Activated T-cell treated with anti-CD3 and anti-CD28 coated beads, Interleukin-2, amount 50 U/mL, for 24 hours (primary cell): ENCODE measurements at regions not wholly inside any gene's neighbourhood (a gene's known extent, or its start where the extent isn't known, plus 50 kb on each side); places are given as distances from the start of the nearest gene placed in this dataset.
"Not testable (repeated sequence)": the region's sequence is repeated elsewhere in the genome, so short reads cannot be mapped to it uniquely, and the experiment has no call there.

Experiments
- DNase-seq: peaks from one replicate; pipeline ENCODE4 v3.0.0-alpha.2; 2020
- H3K27ac Mint-ChIP-seq: 2 replicates; pipeline ENCODE4 v1.8.0; 2020; ENCODE audit warnings: mild to moderate bottlenecking, mixed read lengths
- H3K27me3 Mint-ChIP-seq: 2 replicates; pipeline ENCODE4 v1.8.0; 2020; ENCODE audit warnings: mixed read lengths
- H3K36me3 Mint-ChIP-seq: 2 replicates; pipeline ENCODE4 v1.8.0; 2020; ENCODE audit warnings: low read depth, mixed read lengths
- H3K4me1 Mint-ChIP-seq: 2 replicates; pipeline ENCODE4 v1.8.0; 2020; ENCODE audit warnings: low read depth, mixed read lengths
- H3K4me3 Mint-ChIP-seq: 2 replicates; pipeline ENCODE4 v1.8.0; 2020; ENCODE audit warnings: mild to moderate bottlenecking, moderate library complexity, mixed read lengths
- H3K9me3 Mint-ChIP-seq: 2 replicates; pipeline ENCODE4 v1.8.0; 2020; ENCODE audit warnings: mixed read lengths

GRCh38 chr18:60075477-60075876 is 175.7 kb downstream of the PMAIP1 start:
- Mint-ChIP-seq H3K9me3 (peaks cover 14% of the 10 kb centered on the region), H3K4me3 (no peak overlapping the region), H3K4me1 (no peaks in the 10 kb centered on the region), H3K27ac (no peak overlapping the region), H3K27me3 (peaks cover 3% of the 10 kb centered on the region), H3K36me3 (no peaks in the 10 kb centered on the region)
- DNase-seq: no peak

DNA sequence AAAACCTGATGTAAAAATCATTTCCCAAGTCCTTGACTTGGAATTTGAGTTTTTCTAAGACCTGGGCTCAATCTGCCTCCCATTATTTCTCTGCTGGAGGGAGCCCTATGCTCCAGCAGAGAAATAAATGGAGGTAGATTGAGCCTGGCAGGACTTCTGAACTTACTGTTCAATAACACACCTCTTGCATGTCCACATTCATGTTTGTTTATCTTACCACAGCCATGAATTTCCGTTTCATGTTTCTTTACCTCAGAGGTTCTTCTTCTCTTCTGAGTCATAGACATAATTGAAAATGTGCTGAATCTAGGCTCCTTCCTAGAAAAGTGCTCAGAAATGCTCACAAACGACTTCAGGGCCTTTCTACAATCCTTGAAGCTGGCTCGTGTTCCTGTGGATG is 170.8 kb downstream of the PMAIP1 start:
- H3K4me3 Mint-ChIP-seq: no peak overlapping the region

DNA sequence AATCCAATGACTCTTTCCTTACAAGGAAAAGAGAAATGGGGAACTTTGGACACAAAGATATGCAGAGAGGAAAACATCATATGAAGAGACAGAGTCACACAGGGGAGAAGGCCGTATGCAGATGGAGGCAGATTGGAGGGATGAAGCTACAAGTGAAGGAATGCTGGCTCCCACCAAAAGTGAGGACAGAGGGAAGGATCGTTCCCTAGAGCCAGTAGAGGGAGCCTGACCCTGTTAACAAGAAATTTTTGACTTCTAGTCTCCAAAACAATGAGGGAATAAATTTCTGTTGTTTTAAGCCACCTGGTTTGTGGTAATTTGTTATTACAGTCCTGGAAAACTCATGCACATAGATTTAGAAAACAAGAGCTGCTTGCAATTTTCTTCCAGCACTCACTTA is 169.3 kb downstream of the PMAIP1 start:
- Mint-ChIP-seq H3K9me3 (no peaks in the 10 kb centered on the region), H3K4me1 (no peaks in the 10 kb centered on the region), H3K4me3 (no peak overlapping the region), H3K27ac (no peak overlapping the region), H3K36me3 (no peaks in the 10 kb centered on the region), H3K27me3 (no peaks in the 10 kb centered on the region)
- no peak for DNase-seq

More for the DNA sequence above, 170.8 kb downstream of the PMAIP1 start:
- no peaks in the 10 kb centered on the region for H3K4me1 Mint-ChIP-seq
- no peak overlapping the region for H3K27ac Mint-ChIP-seq
- DNase-seq: no peak
- no peaks in the 10 kb centered on the region for H3K36me3 Mint-ChIP-seq
- no peaks in the 10 kb centered on the region for H3K27me3 Mint-ChIP-seq
- peaks cover under 1% of the 10 kb centered on the region for H3K9me3 Mint-ChIP-seq

DNA sequence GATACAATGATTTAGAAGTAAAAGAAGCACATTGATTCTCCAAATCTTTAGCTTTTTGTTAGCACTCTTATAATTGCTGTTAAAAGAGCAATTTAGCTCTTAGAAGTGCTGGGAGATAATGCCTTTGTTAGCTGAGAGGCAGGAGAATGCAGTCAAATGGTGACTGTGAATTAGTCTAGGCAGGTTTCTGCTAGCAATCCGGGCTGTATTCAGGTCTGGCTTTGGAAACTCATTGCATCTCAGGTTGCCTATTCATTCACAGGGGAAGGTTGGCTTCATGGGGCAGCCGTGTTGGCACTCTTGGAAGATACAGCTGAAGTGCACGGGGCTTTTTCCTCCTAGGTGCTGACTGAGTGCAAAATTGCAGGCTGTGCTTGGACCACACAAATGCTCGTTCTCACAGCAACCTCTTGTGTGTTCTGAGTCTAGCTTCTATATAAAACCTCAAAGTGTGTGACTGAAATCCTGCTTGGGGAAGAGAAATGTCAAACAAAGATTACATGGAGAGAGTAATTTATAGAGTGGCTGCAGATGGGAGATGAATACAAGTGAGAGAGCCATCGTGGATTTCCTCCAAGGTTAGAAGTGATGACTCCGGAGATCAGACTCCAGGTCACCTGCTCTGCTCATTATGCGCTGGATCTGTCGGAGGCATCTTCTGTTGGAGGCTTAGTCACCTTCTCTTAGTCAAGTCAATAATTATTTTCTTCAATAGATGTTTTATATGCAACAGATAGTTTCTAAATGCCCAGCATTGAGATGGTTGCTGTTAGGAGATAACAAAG is 167.8 kb downstream of the PMAIP1 start:
- Mint-ChIP-seq H3K4me3 (no peak overlapping the region), H3K4me1 (no peaks in the 10 kb centered on the region), H3K27ac (no peak overlapping the region), H3K36me3 (no peaks in the 10 kb centered on the region), H3K9me3 (no peaks in the 10 kb centered on the region), H3K27me3 (no peaks in the 10 kb centered on the region)
- DNase-seq: no peak

DNA sequence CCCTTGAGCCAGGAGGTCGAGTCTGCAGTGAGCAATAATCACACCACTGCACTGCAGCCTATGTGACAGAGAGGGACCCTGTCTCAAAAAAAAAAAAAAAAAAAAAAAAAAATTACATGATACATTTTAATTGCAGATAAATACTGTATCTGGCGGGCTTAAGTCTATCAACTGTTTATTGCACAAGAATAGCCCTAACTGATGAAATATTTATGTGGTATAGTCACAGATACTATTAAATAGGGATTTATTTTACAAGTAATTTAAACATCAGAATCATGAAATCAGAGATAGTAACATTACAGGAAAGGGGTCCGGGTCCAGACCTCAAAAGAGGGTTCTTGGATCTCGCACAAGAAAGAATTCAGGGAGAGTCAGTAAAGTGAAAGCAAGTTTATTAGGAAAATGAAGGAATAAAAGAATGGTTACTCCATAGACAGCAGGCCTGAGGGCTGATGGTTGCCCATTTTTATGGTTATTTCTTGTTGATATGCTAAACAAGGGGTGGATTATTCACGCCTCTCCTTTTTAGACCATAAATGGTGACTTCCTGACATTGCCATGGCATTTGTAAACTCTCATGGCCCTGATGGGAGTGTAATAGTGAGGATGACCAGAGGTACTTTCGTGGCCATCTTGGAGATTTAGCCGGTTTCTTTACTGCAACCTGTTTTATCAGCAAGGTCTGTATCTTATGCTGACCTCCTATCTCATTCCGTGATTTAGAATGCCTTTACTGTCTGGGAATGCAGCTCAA is 166.6 kb downstream of the PMAIP1 start:
- Mint-ChIP-seq H3K27me3 (no peaks in the 10 kb centered on the region), H3K4me3 (no peak overlapping the region), H3K27ac (no peak overlapping the region), H3K9me3 (no peaks in the 10 kb centered on the region), H3K36me3 (no peaks in the 10 kb centered on the region), H3K4me1 (no peaks in the 10 kb centered on the region)
- DNase-seq: no peak

GRCh38 chr18:60064271-60064670 is 164.5 kb downstream of the PMAIP1 start:
- no peaks in the 10 kb centered on the region for H3K4me1 Mint-ChIP-seq
- H3K4me3 Mint-ChIP-seq: no peak overlapping the region
- H3K27ac Mint-ChIP-seq: no peak overlapping the region
- no peak for DNase-seq
- peaks cover 2% of the 10 kb centered on the region for H3K27me3 Mint-ChIP-seq
- no peaks in the 10 kb centered on the region for H3K36me3 Mint-ChIP-seq
- H3K9me3 Mint-ChIP-seq: no peaks in the 10 kb centered on the region

- not testable (repeated sequence) for DNase-seq, H3K4me3 Mint-ChIP-seq, H3K9me3 Mint-ChIP-seq, H3K27me3 Mint-ChIP-seq, H3K36me3 Mint-ChIP-seq, H3K4me1 Mint-ChIP-seq, H3K27ac Mint-ChIP-seq
These were observed 163.0 kb downstream of the PMAIP1 start for GRCh38 chr18:60062831-60063230.

GRCh38 chr18:60062396-60062795 is 162.6 kb downstream of the PMAIP1 start:
- Mint-ChIP-seq H3K9me3 (peaks cover 2% of the 10 kb centered on the region), H3K4me3 (no peak overlapping the region), H3K27me3 (peaks cover 2% of the 10 kb centered on the region), H3K27ac (no peak overlapping the region), H3K4me1 (no peaks in the 10 kb centered on the region), H3K36me3 (no peaks in the 10 kb centered on the region)
- DNase-seq: no peak

DNA sequence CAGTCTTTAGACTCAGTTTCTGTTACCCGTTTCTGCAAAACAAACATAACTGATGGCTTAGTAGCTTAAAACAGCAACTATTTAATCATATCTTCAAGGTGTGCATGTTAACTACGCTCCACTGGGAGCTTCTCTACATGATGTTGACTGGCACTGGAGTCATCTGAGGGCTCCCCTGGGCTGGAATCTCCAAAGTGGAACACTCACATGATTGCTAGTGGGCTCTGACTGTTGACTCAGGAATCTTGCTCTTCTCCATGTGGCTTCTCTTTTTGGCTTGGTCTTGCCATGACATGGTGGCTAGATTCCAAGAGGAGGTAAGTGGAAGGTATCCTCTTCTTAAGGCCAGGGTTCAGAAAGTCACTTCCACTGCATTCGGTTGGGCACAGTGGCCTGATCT is 160.8 kb downstream of the PMAIP1 start:
- Mint-ChIP-seq H3K36me3 (no peaks in the 10 kb centered on the region), H3K27me3 (peaks cover 2% of the 10 kb centered on the region), H3K4me3 (no peak overlapping the region), H3K9me3 (peaks cover 2% of the 10 kb centered on the region), H3K27ac (no peak overlapping the region), H3K4me1 (no peaks in the 10 kb centered on the region)
- DNase-seq: no peak

DNA sequence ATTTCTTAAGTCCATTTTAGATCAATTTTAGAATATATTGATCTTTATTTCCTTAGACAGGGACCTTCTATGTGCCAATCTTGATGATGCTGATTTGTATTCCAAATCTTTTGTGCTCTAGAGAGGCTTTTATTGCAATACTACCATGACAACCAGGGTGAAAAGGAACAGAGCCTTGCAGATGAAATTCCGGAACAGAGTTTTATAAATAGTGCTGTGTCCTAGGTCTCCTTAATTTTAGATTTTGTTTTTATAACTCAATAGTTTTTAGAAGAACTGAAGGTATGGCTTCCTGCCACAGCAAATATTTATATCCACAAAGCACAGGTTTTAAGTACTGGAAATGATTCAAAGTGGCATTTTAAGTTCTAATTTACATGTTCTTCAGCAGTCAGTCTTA is 160.2 kb downstream of the PMAIP1 start:
- DNase-seq: no peak
- H3K4me1 Mint-ChIP-seq: no peaks in the 10 kb centered on the region
- peaks cover 2% of the 10 kb centered on the region for H3K9me3 Mint-ChIP-seq
- H3K27me3 Mint-ChIP-seq: peaks cover 2% of the 10 kb centered on the region
- no peaks in the 10 kb centered on the region for H3K36me3 Mint-ChIP-seq
- no peak overlapping the region for H3K27ac Mint-ChIP-seq
- H3K4me3 Mint-ChIP-seq: no peak overlapping the region

DNA sequence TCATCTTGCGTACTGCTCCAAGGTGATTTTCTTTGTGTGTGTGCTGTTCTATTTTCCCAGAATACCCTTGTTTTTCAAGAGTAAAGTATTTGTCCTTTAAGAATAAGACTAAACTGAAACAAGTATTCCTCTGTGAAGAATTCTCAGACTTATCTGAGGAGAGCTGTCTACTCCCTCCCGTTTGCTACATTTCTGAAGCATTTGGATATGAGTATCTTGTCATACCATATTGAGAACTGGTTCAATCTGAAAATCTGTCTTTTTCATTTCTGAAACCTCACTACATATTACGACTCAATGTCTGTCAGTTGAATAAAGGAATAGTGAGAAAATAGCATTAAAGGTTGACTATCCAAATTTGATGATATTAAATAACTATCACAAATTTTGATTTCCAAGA is 159.4 kb downstream of the PMAIP1 start:
- H3K27me3 Mint-ChIP-seq: peaks cover 2% of the 10 kb centered on the region
- no peak overlapping the region for H3K4me3 Mint-ChIP-seq
- no peak overlapping the region for H3K27ac Mint-ChIP-seq
- no peaks in the 10 kb centered on the region for H3K36me3 Mint-ChIP-seq
- H3K9me3 Mint-ChIP-seq: peaks cover 2% of the 10 kb centered on the region
- H3K4me1 Mint-ChIP-seq: no peaks in the 10 kb centered on the region
- DNase-seq: no peak

DNA sequence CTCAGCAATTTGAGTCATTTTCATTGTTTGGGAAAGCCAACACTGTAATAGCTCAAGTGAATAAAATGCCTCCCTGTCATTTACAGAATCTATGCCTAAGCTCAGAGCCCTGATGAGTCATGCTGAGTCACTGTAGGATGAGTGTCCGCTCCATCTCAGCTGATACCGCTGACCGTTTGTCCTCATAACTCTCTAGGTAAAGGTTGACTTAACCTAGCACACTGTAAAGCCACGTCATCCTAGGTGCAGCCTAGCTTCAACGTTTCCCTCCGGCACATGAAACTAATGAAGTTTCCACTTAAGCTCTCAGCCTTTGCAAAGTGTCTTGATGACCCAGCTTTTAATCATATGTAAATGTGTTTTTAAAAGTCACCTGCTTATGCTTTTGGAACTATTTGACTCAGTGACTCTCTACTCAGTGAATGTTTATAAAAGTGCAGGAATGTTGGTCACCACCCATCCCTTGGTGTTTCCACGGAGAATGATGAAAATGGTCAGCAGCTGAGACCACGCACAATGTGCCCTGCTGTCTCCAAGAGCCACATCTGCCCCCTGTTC is 154.0 kb downstream of the PMAIP1 start:
- H3K36me3 Mint-ChIP-seq: no peaks in the 10 kb centered on the region

GRCh38 chr18:60050821-60051220 is 151.0 kb downstream of the PMAIP1 start:
- H3K4me3 Mint-ChIP-seq: no peak overlapping the region
- DNase-seq: no peak
- H3K36me3 Mint-ChIP-seq: no peaks in the 10 kb centered on the region
- H3K4me1 Mint-ChIP-seq: no peaks in the 10 kb centered on the region
- no peak overlapping the region for H3K27ac Mint-ChIP-seq
- H3K27me3 Mint-ChIP-seq: no peaks in the 10 kb centered on the region
- H3K9me3 Mint-ChIP-seq: no peaks in the 10 kb centered on the region

More for the DNA sequence above, 154.0 kb downstream of the PMAIP1 start:
- no peaks in the 10 kb centered on the region for H3K4me1 Mint-ChIP-seq
- H3K27me3 Mint-ChIP-seq: no peaks in the 10 kb centered on the region
- DNase-seq: no peak
- H3K9me3 Mint-ChIP-seq: peaks cover 2% of the 10 kb centered on the region
- no peak overlapping the region for H3K4me3 Mint-ChIP-seq
- no peak overlapping the region for H3K27ac Mint-ChIP-seq

GRCh38 chr18:60049172-60049571 is 149.4 kb downstream of the PMAIP1 start:
- H3K4me1 Mint-ChIP-seq: no peaks in the 10 kb centered on the region
- H3K36me3 Mint-ChIP-seq: no peaks in the 10 kb centered on the region
- H3K27ac Mint-ChIP-seq: no peak overlapping the region
- no peaks in the 10 kb centered on the region for H3K27me3 Mint-ChIP-seq
- no peaks in the 10 kb centered on the region for H3K9me3 Mint-ChIP-seq
- DNase-seq: no peak
- no peak overlapping the region for H3K4me3 Mint-ChIP-seq

DNA sequence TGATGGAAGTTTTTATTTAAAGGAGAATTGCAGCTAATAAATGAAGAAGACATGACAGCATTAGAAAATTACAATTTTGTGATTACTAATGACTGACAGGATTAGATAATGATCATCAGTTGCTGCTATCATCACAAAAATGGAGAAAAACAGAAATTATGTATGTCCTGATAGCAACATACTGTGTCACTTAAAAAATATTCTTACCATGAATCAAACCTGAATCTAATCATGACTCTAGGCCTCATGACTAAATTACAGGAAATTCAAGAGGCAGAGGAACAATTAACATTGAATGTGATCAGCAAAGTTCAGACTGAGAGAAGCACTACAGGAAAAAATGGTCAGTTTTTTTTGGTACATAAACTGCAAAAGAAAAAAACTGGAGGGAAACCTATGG is 147.8 kb downstream of the PMAIP1 start:
- no peaks in the 10 kb centered on the region for H3K36me3 Mint-ChIP-seq
- no peak for DNase-seq
- no peaks in the 10 kb centered on the region for H3K27me3 Mint-ChIP-seq
- no peak overlapping the region for H3K4me3 Mint-ChIP-seq
- H3K4me1 Mint-ChIP-seq: no peaks in the 10 kb centered on the region
- no peaks in the 10 kb centered on the region for H3K9me3 Mint-ChIP-seq
- no peak overlapping the region for H3K27ac Mint-ChIP-seq
